ENCODE measurements at regions not wholly inside any gene's neighbourhood (a gene's known extent, or its start where the extent isn't known, plus 50 kb on each side); places are given as distances from the start of the nearest gene placed in this dataset.

DNA sequence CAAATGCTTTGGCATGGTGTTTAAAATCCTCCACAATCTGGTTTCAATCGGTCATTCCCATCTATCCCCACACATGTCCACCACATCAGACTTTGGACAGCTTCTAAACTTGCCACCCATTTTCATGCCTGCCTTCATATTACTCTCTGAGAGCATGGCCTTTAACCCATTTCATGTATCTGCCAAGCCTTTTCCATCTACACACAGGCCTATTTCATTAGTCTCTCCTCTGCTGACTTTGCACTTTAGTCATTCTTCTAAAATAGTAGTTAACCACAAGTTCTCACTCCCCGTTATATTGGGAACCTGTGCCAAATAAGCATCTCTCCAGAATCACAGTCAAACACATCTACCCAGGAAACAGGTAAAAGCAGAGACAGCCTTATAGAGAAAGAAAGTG, 142.2 kb downstream of the MZT1 start:
- H3K27me3 ChIP-seq (replicated peaks; ENCODE audit: control insufficient read depth, insufficient read depth, low read length) = no peaks in the 10 kb centered on the region

DNA sequence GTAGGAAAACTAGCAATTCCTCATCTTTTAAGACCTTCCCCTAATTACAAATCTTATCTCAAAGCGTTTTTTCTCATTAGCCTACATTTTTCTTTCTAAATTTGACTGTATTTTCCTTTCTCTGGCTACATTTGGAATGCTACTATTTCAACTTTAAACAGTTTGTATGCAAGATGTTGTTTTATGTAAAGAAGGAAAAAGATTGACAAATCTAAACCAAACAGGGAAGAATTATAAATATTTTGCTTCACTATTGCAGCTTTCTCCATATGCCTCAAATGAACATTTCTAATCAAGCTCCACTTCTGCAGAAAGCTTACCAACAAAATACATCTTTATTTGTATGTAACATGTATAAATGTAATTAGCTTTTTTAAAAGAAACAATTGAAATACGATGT, 156.2 kb downstream of the MZT1 start:
- Histone ChIP-seq H3K4me3 (ENCODE audit: low read length) (no peak overlapping the region), H3K27me3 (replicated peaks; ENCODE audit: control insufficient read depth, insufficient read depth, low read length) (no peaks in the 10 kb centered on the region), H3K4me1 (ENCODE audit: control insufficient read depth, insufficient read depth, low read length) (no peaks in the 10 kb centered on the region), H3K9me3 (ENCODE audit: control insufficient read depth, low read length) (peaks cover 22% of the 10 kb centered on the region), H3K9ac (ENCODE audit: low read length) (no peak overlapping the region), H3K36me3 (ENCODE audit: control insufficient read depth, insufficient read depth, low read length, severe bottlenecking) (no peaks in the 10 kb centered on the region)
- no peak for DNase-seq (ENCODE audit: low read depth)

More for the DNA sequence above, 142.2 kb downstream of the MZT1 start:
- Histone ChIP-seq H3K9ac (ENCODE audit: low read length) (no peak overlapping the region), H3K36me3 (ENCODE audit: control insufficient read depth, insufficient read depth, low read length, severe bottlenecking) (no peaks in the 10 kb centered on the region), H3K9me3 (ENCODE audit: control insufficient read depth, low read length) (peaks cover 4% of the 10 kb centered on the region), H3K4me1 (ENCODE audit: control insufficient read depth, insufficient read depth, low read length) (no peaks in the 10 kb centered on the region), H3K4me3 (ENCODE audit: low read length) (no peak overlapping the region)
- DNase-seq (ENCODE audit: low read depth) = no peak

GRCh38 chr13:72570019-72570418, 157.4 kb downstream of the MZT1 start:
- H3K27me3 ChIP-seq (replicated peaks; ENCODE audit: control insufficient read depth, insufficient read depth, low read length) = no peaks in the 10 kb centered on the region
- DNase-seq (ENCODE audit: low read depth) = no peak
- no peak overlapping the region for H3K9ac ChIP-seq (ENCODE audit: low read length)
- no peak overlapping the region for H3K4me3 ChIP-seq (ENCODE audit: low read length)
- H3K4me1 ChIP-seq (ENCODE audit: control insufficient read depth, insufficient read depth, low read length) = no peaks in the 10 kb centered on the region
- H3K36me3 ChIP-seq (ENCODE audit: control insufficient read depth, insufficient read depth, low read length, severe bottlenecking) = no peaks in the 10 kb centered on the region
- H3K9me3 ChIP-seq (ENCODE audit: control insufficient read depth, low read length) = peaks cover 11% of the 10 kb centered on the region

- H3K9me3 ChIP-seq (ENCODE audit: control insufficient read depth, low read length) = no peaks in the 10 kb centered on the region
- no peaks in the 10 kb centered on the region for H3K4me1 ChIP-seq (ENCODE audit: control insufficient read depth, insufficient read depth, low read length)
- H3K27me3 ChIP-seq (replicated peaks; ENCODE audit: control insufficient read depth, insufficient read depth, low read length) = no peaks in the 10 kb centered on the region
- no peak overlapping the region for H3K9ac ChIP-seq (ENCODE audit: low read length)
- no peaks in the 10 kb centered on the region for H3K36me3 ChIP-seq (ENCODE audit: control insufficient read depth, insufficient read depth, low read length, severe bottlenecking)
- no peak overlapping the region for H3K4me3 ChIP-seq (ENCODE audit: low read length)
- no peak for DNase-seq (ENCODE audit: low read depth)
These were observed 159.9 kb downstream of the MZT1 start for GRCh38 chr13:72567566-72567965.

DNA sequence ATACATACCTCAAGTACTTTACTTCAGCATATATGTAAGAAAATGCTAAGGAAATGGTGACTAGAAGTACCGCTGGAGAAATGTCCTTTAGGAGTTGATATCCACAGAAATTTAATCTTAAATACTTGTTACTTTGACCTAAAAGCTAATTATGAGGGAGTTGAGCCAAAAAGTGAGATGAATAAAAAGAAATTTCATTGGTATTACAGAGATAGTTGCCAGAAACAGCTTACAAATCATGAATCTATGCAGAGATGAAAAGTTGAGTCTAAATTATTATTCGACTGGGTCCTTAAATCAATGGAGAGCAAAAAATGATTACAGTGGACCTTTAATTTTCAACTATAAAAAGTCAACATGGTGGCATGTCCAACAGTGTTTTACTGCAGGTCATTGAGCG, 160.9 kb downstream of the MZT1 start:
- no peaks in the 10 kb centered on the region for H3K9me3 ChIP-seq (ENCODE audit: control insufficient read depth, low read length)
- H3K4me3 ChIP-seq (ENCODE audit: low read length) = no peak overlapping the region
- H3K36me3 ChIP-seq (ENCODE audit: control insufficient read depth, insufficient read depth, low read length, severe bottlenecking) = no peaks in the 10 kb centered on the region
- H3K4me1 ChIP-seq (ENCODE audit: control insufficient read depth, insufficient read depth, low read length) = no peaks in the 10 kb centered on the region
- H3K27me3 ChIP-seq (replicated peaks; ENCODE audit: control insufficient read depth, insufficient read depth, low read length) = no peaks in the 10 kb centered on the region
- H3K9ac ChIP-seq (ENCODE audit: low read length) = no peak overlapping the region
- no peak for DNase-seq (ENCODE audit: low read depth)

DNA sequence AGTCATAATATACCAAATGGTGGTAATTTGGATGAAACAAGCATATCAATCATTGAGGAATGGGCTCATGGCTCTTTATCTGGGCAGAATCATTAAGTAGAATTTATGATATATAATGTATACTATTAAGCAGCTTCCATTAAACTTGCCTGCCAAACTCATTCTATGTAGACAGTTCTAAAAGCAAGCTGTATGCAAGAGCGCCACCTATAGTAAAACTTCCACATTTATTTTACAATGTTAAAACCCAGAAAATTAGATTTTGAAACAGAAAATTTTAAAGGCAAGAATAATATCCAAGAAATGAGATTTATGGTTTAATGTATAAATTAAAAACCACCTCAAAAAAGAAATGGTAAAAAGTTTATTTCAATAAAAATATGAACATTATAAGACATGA, 161.5 kb downstream of the MZT1 start:
- H3K4me1 ChIP-seq (ENCODE audit: control insufficient read depth, insufficient read depth, low read length) = no peaks in the 10 kb centered on the region
- no peaks in the 10 kb centered on the region for H3K36me3 ChIP-seq (ENCODE audit: control insufficient read depth, insufficient read depth, low read length, severe bottlenecking)
- peak; percentile 75 for DNase-seq (ENCODE audit: low read depth)
- H3K9ac ChIP-seq (ENCODE audit: low read length) = no peak overlapping the region
- H3K27me3 ChIP-seq (replicated peaks; ENCODE audit: control insufficient read depth, insufficient read depth, low read length) = no peaks in the 10 kb centered on the region
- H3K4me3 ChIP-seq (ENCODE audit: low read length) = no peak overlapping the region
- no peaks in the 10 kb centered on the region for H3K9me3 ChIP-seq (ENCODE audit: control insufficient read depth, low read length)

- Histone ChIP-seq H3K4me1 (ENCODE audit: control insufficient read depth, insufficient read depth, low read length) (no peaks in the 10 kb centered on the region), H3K9me3 (ENCODE audit: control insufficient read depth, low read length) (no peaks in the 10 kb centered on the region), H3K36me3 (ENCODE audit: control insufficient read depth, insufficient read depth, low read length, severe bottlenecking) (no peaks in the 10 kb centered on the region), H3K9ac (ENCODE audit: low read length) (no peak overlapping the region), H3K27me3 (replicated peaks; ENCODE audit: control insufficient read depth, insufficient read depth, low read length) (no peaks in the 10 kb centered on the region), H3K4me3 (ENCODE audit: low read length) (no peak overlapping the region)
- DNase-seq (ENCODE audit: low read depth) = no peak
These were observed 164.7 kb downstream of the MZT1 start for GRCh38 chr13:72562686-72563085.

DNA sequence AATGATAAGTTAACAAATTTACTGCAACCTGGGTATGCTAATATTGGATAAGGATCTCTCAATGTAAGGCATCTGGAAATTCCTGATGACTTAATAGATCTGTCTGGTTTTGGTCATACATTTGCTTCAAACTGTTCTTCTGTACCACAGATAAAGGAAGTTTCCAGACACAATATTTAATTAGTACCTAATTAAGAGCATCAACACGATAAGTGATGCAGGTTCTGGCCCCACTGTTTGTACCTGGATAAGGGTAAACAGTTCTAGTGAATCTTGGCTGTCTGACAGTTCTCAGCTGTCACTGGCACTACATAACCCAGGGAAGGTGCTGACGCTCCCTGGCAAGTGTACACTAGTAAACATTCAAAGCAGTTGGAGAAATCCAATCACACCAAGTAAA, 165.6 kb downstream of the MZT1 start:
- Histone ChIP-seq H3K9me3 (ENCODE audit: control insufficient read depth, low read length) (no peaks in the 10 kb centered on the region), H3K9ac (ENCODE audit: low read length) (no peak overlapping the region), H3K27me3 (replicated peaks; ENCODE audit: control insufficient read depth, insufficient read depth, low read length) (no peaks in the 10 kb centered on the region), H3K36me3 (ENCODE audit: control insufficient read depth, insufficient read depth, low read length, severe bottlenecking) (no peaks in the 10 kb centered on the region), H3K4me3 (ENCODE audit: low read length) (no peak overlapping the region), H3K4me1 (ENCODE audit: control insufficient read depth, insufficient read depth, low read length) (no peaks in the 10 kb centered on the region)
- DNase-seq (ENCODE audit: low read depth) = no peak

- Histone ChIP-seq H3K9ac (ENCODE audit: low read length) (no peak overlapping the region), H3K4me3 (ENCODE audit: low read length) (no peak overlapping the region), H3K36me3 (ENCODE audit: control insufficient read depth, insufficient read depth, low read length, severe bottlenecking) (no peaks in the 10 kb centered on the region), H3K9me3 (ENCODE audit: control insufficient read depth, low read length) (no peaks in the 10 kb centered on the region), H3K27me3 (replicated peaks; ENCODE audit: control insufficient read depth, insufficient read depth, low read length) (no peaks in the 10 kb centered on the region), H3K4me1 (ENCODE audit: control insufficient read depth, insufficient read depth, low read length) (no peaks in the 10 kb centered on the region)
- no peak for DNase-seq (ENCODE audit: low read depth)
These were observed 167.7 kb downstream of the MZT1 start for GRCh38 chr13:72559716-72560115.

DNA sequence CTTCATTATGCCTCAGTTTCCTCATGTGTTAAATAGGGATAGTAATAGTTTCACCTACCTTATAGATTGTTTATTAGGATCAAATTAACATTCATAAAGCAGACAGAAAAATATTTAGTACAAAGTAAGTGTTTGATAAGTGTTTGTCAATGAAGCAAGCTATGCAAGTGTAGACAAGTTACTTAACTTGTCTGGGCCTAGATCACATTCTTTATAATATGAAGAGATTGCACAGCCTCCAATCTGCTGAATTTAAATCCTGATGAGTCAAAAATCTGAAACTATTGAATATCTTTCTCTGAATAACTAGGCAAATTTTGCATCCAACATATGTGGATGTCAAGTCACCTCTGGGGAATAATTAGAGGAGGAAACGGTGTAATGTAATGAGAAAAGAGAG, 170.5 kb downstream of the MZT1 start:
- Histone ChIP-seq H3K4me1 (ENCODE audit: control insufficient read depth, insufficient read depth, low read length) (no peaks in the 10 kb centered on the region), H3K36me3 (ENCODE audit: control insufficient read depth, insufficient read depth, low read length, severe bottlenecking) (no peaks in the 10 kb centered on the region), H3K4me3 (ENCODE audit: low read length) (no peak overlapping the region), H3K27me3 (replicated peaks; ENCODE audit: control insufficient read depth, insufficient read depth, low read length) (no peaks in the 10 kb centered on the region), H3K9me3 (ENCODE audit: control insufficient read depth, low read length) (no peaks in the 10 kb centered on the region), H3K9ac (ENCODE audit: low read length) (no peak overlapping the region)
- no peak for DNase-seq (ENCODE audit: low read depth)

- H3K27me3 ChIP-seq (replicated peaks; ENCODE audit: control insufficient read depth, insufficient read depth, low read length) = no peaks in the 10 kb centered on the region
- no peaks in the 10 kb centered on the region for H3K4me1 ChIP-seq (ENCODE audit: control insufficient read depth, insufficient read depth, low read length)
- H3K9me3 ChIP-seq (ENCODE audit: control insufficient read depth, low read length) = no peaks in the 10 kb centered on the region
- no peak overlapping the region for H3K9ac ChIP-seq (ENCODE audit: low read length)
- no peaks in the 10 kb centered on the region for H3K36me3 ChIP-seq (ENCODE audit: control insufficient read depth, insufficient read depth, low read length, severe bottlenecking)
- H3K4me3 ChIP-seq (ENCODE audit: low read length) = no peak overlapping the region
- no peak for DNase-seq (ENCODE audit: low read depth)
These were observed 171.8 kb downstream of the MZT1 start for GRCh38 chr13:72555601-72556000.

- Histone ChIP-seq H3K36me3 (ENCODE audit: control insufficient read depth, insufficient read depth, low read length, severe bottlenecking) (no peaks in the 10 kb centered on the region), H3K27me3 (replicated peaks; ENCODE audit: control insufficient read depth, insufficient read depth, low read length) (no peaks in the 10 kb centered on the region)
- no peak for DNase-seq (ENCODE audit: low read depth)
These were observed 174.7 kb downstream of the MZT1 start for GRCh38 chr13:72552731-72553130.

More at GRCh38 chr13:72552731-72553130, 174.7 kb downstream of the MZT1 start:
- Histone ChIP-seq H3K9ac (ENCODE audit: low read length) (no peak overlapping the region), H3K4me1 (ENCODE audit: control insufficient read depth, insufficient read depth, low read length) (no peaks in the 10 kb centered on the region), H3K9me3 (ENCODE audit: control insufficient read depth, low read length) (no peaks in the 10 kb centered on the region), H3K4me3 (ENCODE audit: low read length) (no peak overlapping the region)

All from adipocyte (in vitro differentiated cells).